ENCODE measurements at regions not wholly inside any gene's neighbourhood (a gene's known extent, or its start where the extent isn't known, plus 50 kb on each side); places are given as distances from the start of the nearest gene placed in this dataset.

GRCh38 chr15:23761386-23761785 is 74.3 kb upstream of the NDN start:
- H3K4me1 ChIP-seq (ENCODE audit: control insufficient read depth, insufficient read depth, low read length): no peaks in the 10 kb centered on the region
- no peak for DNase-seq (ENCODE audit: low read depth, low spot score)
- H3K9me3 ChIP-seq (ENCODE audit: control insufficient read depth, insufficient read depth, low read depth, low read length): no peaks in the 10 kb centered on the region
- H3K36me3 ChIP-seq (ENCODE audit: control insufficient read depth, insufficient read depth, low read length): no peaks in the 10 kb centered on the region
- H3K27ac ChIP-seq (ENCODE audit: low read length): no peak overlapping the region
- H3K4me3 ChIP-seq (ENCODE audit: low read depth in 2 of 2, low read length in 2 of 2): no peak overlapping the region
- ChIA-PET CTCF (no interaction called here), POLR2A (no interaction called here)
- BruUV-seq (replicated peaks): no TSS peak
- no peaks in the 10 kb centered on the region for H3K27me3 ChIP-seq (ENCODE audit: control insufficient read depth, insufficient read depth, low read length)
- ATAC-seq: no peak
- intact Hi-C loops (cut with micrococcal nuclease; ENCODE audit: unreplicated experiment) (no loop called here), in situ Hi-C loops (cut with HindIII; ENCODE audit: low pct_unique_long_range_greater_than_20kb, low sequenced_read_pairs) (no loop called here)
- TF ChIP-seq SIN3A (IDR thresholded peaks at IDR 0.05; ENCODE audit: borderline replicate concordance, insufficient read depth, low read depth, low read length): no peak
- TF ChIP-seq, protein P1, sequence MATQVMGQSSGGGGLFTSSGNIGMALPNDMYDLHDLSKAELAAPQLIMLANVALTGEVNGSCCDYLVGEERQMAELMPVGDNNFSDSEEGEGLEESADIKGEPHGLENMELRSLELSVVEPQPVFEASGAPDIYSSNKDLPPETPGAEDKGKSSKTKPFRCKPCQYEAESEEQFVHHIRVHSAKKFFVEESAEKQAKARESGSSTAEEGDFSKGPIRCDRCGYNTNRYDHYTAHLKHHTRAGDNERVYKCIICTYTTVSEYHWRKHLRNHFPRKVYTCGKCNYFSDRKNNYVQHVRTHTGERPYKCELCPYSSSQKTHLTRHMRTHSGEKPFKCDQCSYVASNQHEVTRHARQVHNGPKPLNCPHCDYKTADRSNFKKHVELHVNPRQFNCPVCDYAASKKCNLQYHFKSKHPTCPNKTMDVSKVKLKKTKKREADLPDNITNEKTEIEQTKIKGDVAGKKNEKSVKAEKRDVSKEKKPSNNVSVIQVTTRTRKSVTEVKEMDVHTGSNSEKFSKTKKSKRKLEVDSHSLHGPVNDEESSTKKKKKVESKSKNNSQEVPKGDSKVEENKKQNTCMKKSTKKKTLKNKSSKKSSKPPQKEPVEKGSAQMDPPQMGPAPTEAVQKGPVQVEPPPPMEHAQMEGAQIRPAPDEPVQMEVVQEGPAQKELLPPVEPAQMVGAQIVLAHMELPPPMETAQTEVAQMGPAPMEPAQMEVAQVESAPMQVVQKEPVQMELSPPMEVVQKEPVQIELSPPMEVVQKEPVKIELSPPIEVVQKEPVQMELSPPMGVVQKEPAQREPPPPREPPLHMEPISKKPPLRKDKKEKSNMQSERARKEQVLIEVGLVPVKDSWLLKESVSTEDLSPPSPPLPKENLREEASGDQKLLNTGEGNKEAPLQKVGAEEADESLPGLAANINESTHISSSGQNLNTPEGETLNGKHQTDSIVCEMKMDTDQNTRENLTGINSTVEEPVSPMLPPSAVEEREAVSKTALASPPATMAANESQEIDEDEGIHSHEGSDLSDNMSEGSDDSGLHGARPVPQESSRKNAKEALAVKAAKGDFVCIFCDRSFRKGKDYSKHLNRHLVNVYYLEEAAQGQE (IDR thresholded peaks at IDR 0.05; ENCODE audit: insufficient read depth in 1 of 2, low read depth in 2 of 2, low read length in 1 of 2): no peak
- no peak for TF ChIP-seq POLR2AphosphoS5 (IDR thresholded peaks at IDR 0.05; ENCODE audit: low read depth, low read length)
- no peak for TF ChIP-seq CTCF (IDR thresholded peaks at IDR 0.05)
- TF ChIP-seq TCF7L2 (IDR thresholded peaks at IDR 0.05; ENCODE audit: low read depth, low read length): no peak

- H3K36me3 ChIP-seq (ENCODE audit: control insufficient read depth, insufficient read depth, low read length): no peaks in the 10 kb centered on the region
- intact Hi-C loops (cut with micrococcal nuclease; ENCODE audit: unreplicated experiment) (no loop called here), in situ Hi-C loops (cut with HindIII; ENCODE audit: low pct_unique_long_range_greater_than_20kb, low sequenced_read_pairs) (no loop called here)
- BruUV-seq (replicated peaks): no TSS peak
- no peaks in the 10 kb centered on the region for H3K9me3 ChIP-seq (ENCODE audit: control insufficient read depth, insufficient read depth, low read depth, low read length)
- no peak for DNase-seq (ENCODE audit: low read depth, low spot score)
- no peak overlapping the region for H3K4me3 ChIP-seq (ENCODE audit: low read depth in 2 of 2, low read length in 2 of 2)
- H3K27me3 ChIP-seq (ENCODE audit: control insufficient read depth, insufficient read depth, low read length): no peaks in the 10 kb centered on the region
- no peaks in the 10 kb centered on the region for H3K4me1 ChIP-seq (ENCODE audit: control insufficient read depth, insufficient read depth, low read length)
- no peak for ATAC-seq
- POLR2A ChIA-PET: no interaction called here
- CTCF ChIA-PET: no interaction called here
- no peak overlapping the region for H3K27ac ChIP-seq (ENCODE audit: low read length)
- TF ChIP-seq TCF7L2 (IDR thresholded peaks at IDR 0.05; ENCODE audit: low read depth, low read length): no peak
- no peak for TF ChIP-seq POLR2AphosphoS5 (IDR thresholded peaks at IDR 0.05; ENCODE audit: low read depth, low read length)
- TF ChIP-seq CTCF (IDR thresholded peaks at IDR 0.05): no peak
- TF ChIP-seq SIN3A (IDR thresholded peaks at IDR 0.05; ENCODE audit: borderline replicate concordance, insufficient read depth, low read depth, low read length): no peak
- TF ChIP-seq, protein P1 (IDR thresholded peaks at IDR 0.05; ENCODE audit: insufficient read depth in 1 of 2, low read depth in 2 of 2, low read length in 1 of 2): no peak
These were observed 74.9 kb upstream of the NDN start for GRCh38 chr15:23762026-23762425.
